22Rv1 (cell line): ENCODE measurements at regions not wholly inside any gene's neighbourhood (a gene's known extent, or its start where the extent isn't known, plus 50 kb on each side); places are given as distances from the start of the nearest gene placed in this dataset.

Experiments
- H3K27ac ChIP-seq: fragments of 450-650 bp; 2 replicates; pipeline ENCODE4 v1.5.1; 2017
- ZFX ChIP-seq: fragments of 450-650 bp; IDR thresholded peaks from 2 replicates; pipeline ENCODE4 v1.6.1; 2017; ENCODE audit warnings: antibody characterized with exemption, borderline replicate concordance
- TF ChIP-seq, protein P1 (sequence below): fragments of 450-650 bp; IDR thresholded peaks from 2 replicates; pipeline ENCODE4 v1.5.1; 2017; ENCODE audit warnings: mild to moderate bottlenecking

DNA sequence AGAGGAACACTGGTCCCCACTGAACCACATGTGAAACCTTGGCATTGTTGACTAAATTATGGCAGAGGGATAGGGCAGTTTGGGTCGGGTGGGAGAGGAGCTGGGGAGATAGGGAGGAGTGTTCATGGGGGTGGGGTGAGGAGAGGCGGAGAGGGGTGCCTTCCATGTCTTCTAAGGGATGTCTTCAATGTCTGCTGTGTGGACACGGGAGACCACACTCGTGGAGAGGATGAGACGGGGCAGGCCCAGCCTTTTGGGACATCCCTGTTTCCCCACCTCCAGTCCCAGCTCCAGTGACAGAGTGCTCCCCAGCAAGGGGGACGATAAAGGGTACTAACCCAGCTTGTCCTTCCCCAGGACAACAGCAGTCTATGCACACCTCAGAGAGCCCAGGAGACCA is 146.4 kb upstream of the MAMLD1 start:
- no peak overlapping the region for H3K27ac ChIP-seq
- no peak for TF ChIP-seq ZFX
- TF ChIP-seq, protein P1, sequence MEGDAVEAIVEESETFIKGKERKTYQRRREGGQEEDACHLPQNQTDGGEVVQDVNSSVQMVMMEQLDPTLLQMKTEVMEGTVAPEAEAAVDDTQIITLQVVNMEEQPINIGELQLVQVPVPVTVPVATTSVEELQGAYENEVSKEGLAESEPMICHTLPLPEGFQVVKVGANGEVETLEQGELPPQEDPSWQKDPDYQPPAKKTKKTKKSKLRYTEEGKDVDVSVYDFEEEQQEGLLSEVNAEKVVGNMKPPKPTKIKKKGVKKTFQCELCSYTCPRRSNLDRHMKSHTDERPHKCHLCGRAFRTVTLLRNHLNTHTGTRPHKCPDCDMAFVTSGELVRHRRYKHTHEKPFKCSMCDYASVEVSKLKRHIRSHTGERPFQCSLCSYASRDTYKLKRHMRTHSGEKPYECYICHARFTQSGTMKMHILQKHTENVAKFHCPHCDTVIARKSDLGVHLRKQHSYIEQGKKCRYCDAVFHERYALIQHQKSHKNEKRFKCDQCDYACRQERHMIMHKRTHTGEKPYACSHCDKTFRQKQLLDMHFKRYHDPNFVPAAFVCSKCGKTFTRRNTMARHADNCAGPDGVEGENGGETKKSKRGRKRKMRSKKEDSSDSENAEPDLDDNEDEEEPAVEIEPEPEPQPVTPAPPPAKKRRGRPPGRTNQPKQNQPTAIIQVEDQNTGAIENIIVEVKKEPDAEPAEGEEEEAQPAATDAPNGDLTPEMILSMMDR = no peak

DNA sequence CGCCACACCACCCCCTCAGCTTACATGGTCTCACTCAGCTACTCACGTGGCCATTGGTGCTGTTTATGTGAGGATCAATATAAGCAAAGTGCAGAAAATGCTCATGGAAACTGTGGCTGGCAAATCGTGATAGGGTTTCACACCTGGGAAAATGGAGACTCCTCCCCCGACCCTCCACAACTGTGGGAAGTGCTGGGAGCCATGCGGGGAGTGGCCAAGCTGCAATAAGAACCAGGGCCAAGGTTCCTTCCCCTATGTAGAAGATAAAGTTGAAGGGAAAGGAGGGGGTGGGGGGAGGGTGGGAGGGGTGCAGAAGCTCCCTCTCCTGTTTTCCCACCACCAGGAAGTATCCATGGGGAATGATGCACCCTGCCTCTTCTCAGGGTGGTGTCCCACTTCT is 145.5 kb upstream of the MAMLD1 start:
- H3K27ac ChIP-seq = no peak overlapping the region
- TF ChIP-seq, protein P1 = no peak
- TF ChIP-seq ZFX = no peak

DNA sequence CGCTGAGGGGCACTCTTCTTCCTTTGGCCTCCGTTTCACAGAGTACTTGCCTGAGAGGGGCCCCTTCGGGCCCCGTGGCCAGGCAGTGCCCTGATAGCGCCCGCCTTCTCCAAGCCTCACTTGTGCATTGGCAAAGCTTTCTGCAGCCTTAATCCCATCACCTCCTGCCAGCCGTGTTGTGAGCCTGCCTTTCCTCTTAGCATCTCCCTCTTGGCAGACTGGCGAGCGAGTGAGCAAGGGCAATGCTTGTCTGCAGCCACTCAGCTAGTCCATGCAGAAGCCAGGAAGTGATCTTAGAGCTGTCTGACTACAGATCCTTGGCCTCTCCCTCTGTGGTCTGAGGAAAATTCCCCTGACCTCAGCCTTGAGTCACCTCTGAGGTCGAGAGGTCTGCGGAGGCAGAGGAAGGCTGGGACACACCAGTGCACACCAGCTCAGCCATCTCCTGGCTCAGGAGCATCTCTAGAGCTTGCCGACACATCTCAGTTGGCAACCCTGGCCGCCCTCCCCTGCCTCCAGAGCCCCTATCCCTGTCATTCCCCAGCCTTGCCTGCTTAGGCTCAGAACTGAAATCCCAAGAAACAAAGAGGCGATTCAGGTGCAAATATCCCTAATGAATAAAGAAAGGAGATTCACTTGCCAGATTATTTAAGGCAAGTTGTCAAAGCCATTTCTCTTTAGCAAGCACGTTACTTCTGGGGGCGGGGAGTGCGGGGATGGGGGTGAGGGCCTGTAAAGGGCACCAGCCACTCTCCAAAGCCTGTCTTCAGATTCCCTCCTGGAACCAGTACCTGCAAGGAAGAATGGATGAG is 143.5 kb upstream of the MAMLD1 start:
- H3K27ac ChIP-seq = no peak overlapping the region
- TF ChIP-seq, protein P1 = no peak
- TF ChIP-seq ZFX = no peak

DNA sequence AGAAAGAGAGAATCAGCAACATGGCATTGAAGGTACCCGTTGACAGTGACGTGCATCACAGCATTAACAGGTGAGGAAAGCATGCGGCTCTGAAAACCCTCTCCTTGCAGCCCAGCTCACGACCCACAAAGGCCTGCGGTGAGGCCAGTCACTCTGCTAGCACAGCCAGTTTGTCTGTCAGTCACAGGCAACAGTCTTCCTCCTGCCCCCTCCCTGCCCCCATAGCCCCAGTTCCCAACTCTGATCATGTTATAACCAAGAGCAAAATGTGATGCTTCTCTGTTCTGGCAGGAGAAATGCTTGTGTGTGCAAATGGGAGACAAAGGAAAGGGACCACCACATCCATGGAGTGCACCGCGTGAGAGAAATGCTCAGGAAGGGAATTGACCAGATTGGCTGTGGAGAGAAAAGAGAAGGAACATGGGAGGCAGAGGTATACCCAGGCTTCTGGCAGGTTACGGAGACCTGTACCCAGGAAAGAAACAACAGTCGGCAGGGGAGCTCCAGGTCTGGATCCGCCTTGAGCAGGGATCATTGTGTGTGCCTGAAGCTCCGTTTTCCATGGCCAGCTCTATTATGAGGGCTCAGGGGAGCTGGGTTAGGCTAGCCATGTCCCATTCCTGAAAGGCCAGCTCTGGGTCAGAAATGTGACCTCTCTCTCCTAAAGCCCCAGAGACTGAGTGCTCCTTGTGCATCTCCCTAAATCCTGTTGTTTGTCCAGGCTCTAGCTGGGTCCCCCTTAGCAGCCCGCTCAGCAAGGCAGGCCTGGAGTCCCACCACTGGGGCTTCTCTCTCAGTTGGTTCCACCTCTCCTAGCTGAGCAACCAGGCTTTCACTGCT is 139.7 kb upstream of the MAMLD1 start:
- no peak overlapping the region for H3K27ac ChIP-seq
- no peak for TF ChIP-seq ZFX
- TF ChIP-seq, protein P1 = no peak

DNA sequence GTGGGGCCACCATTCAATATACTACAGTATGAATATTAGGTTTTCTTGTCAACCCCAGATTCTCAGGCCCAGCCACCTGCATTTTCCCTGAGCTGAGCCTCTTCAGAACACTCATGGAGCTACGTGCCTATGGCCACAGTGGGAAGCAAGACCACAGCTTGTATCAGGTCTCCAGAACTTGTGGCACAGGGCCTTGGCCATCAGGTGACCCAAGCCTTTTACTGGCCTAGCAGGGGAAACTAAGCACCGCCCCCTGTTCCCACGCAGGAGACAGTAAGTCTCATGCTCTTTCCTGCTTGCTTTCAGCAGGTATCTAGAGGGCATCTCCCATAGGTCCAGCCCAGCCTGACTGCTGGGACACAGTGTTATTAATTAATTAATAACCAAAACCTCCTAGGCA is 138.4 kb upstream of the MAMLD1 start:
- TF ChIP-seq ZFX = no peak
- TF ChIP-seq, protein P1 = no peak
- no peak overlapping the region for H3K27ac ChIP-seq

DNA sequence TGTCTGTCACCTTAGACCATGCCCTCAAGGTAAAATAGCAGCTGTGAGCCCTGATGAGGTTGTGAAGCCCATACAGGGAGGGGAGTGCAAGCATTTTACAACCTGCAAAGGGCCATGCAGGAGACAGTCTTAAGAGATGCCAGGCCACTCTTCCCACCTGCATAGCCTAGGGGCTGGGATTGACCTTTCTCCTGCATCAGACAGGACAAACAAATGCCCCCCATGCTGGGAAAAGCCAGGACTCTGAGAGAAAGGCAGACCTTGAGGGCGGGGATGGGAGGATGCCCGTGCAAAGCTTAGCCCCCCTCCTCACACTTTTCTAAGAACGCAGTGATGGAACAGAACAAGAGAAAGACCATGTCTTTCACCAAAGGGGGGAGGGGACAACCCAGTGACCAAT is 137.9 kb upstream of the MAMLD1 start:
- TF ChIP-seq, protein P1 = no peak
- no peak for TF ChIP-seq ZFX
- no peak overlapping the region for H3K27ac ChIP-seq

DNA sequence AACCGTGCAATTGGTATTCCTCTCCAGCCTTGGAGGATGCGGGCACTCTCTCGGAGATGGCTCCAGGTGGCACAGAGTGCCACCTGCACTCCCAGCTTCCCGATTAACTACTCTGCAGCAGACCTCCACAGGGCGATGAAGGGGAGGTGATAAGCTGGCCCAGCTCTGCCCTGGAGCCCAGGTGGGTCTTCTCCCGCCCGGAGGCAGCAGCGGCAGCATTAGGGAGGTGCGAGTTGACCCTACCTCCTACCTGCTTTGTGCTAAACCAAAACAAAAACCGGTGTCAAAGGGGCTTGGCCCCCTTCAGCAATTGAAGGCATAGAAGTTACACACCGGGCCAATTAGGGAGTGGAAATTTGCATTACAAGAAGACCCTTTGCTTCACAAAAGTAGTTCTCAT is 137.4 kb upstream of the MAMLD1 start:
- no peak overlapping the region for H3K27ac ChIP-seq
- TF ChIP-seq ZFX = no peak
- TF ChIP-seq, protein P1 = no peak
